ENCODE measurements at regions not wholly inside any gene's neighbourhood (a gene's known extent, or its start where the extent isn't known, plus 50 kb on each side); places are given as distances from the start of the nearest gene placed in this dataset.

DNA sequence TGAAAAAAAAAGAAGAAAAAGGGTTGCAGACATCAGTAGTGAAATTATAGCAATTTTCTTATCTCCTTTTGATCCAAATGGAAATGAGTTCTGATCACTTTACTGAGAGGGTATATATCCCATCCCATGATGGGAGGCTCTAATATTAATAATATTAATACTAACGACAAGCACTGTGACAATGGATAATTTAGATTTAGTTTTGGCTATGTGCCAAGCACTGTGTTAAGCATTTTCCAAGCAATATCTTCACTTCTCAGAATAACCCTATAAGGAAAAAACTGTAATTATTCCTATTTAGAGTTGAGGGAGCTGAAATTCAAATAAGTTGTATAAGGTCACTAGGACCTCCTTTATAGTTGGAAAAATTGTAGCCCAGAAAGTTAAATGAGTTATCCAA lies 58.4 kb upstream of the ASTN2 start:
- POLR2A ChIA-PET (ENCODE audit: low non-redundant PET) = no interaction called here
- TF ChIP-seq, protein P1, sequence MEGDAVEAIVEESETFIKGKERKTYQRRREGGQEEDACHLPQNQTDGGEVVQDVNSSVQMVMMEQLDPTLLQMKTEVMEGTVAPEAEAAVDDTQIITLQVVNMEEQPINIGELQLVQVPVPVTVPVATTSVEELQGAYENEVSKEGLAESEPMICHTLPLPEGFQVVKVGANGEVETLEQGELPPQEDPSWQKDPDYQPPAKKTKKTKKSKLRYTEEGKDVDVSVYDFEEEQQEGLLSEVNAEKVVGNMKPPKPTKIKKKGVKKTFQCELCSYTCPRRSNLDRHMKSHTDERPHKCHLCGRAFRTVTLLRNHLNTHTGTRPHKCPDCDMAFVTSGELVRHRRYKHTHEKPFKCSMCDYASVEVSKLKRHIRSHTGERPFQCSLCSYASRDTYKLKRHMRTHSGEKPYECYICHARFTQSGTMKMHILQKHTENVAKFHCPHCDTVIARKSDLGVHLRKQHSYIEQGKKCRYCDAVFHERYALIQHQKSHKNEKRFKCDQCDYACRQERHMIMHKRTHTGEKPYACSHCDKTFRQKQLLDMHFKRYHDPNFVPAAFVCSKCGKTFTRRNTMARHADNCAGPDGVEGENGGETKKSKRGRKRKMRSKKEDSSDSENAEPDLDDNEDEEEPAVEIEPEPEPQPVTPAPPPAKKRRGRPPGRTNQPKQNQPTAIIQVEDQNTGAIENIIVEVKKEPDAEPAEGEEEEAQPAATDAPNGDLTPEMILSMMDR (conservative IDR thresholded peaks at IDR 0.05; ENCODE audit: low read depth) = no peak
- H3K27ac ChIP-seq = no peak overlapping the region
- CTCF ChIA-PET = no interaction called here
- DNase-seq (ENCODE audit: low spot score) = no peak

DNA sequence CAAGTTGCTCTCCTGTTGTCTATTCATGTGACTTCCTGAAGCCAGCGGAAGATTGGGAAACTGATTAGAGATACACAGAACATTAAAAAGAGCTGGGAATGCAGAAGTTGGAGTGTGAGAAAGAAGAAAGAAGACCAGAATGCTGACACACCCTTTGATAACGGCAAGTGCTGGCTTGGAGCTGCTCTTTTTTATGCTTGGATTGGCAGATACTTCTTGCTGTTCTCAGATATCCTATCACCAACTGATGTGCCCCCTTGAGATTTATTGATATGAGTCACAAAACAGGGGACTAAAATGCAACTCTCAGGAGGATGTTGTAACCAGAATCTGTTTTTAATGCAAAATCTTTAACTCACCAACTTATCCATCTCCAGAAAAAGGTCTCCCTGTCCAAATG lies 56.0 kb upstream of the ASTN2 start:
- H3K27ac ChIP-seq = no peak overlapping the region
- CTCF ChIA-PET = no interaction called here
- no peak for DNase-seq (ENCODE audit: low spot score)
- POLR2A ChIA-PET (ENCODE audit: low non-redundant PET) = no interaction called here
- TF ChIP-seq, protein P1 (conservative IDR thresholded peaks at IDR 0.05; ENCODE audit: low read depth) = no peak

DNA sequence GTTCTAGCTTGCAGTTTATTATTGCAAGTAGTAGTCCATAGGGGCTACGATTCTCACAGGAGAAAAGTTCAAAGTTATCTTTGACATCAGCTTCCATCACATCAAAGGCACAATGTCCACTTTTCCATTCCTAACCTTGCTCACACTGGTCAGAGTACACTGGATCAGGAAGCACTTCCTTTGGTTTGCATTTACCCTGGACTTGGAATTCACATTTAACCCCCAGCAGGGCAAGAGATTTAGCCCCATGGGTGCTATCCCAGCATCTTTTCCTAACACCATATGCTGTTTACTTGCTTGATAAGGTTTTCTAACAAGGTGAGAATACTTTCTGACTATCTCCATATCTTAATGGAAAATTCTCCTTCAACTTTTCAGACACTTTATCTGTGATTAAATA lies 55.6 kb upstream of the ASTN2 start:
- TF ChIP-seq, protein P1 (conservative IDR thresholded peaks at IDR 0.05; ENCODE audit: low read depth) = no peak
- ChIA-PET CTCF (no interaction called here), POLR2A (ENCODE audit: low non-redundant PET) (no interaction called here)
- no peak for DNase-seq (ENCODE audit: low spot score)
- H3K27ac ChIP-seq = no peak overlapping the region

DNA sequence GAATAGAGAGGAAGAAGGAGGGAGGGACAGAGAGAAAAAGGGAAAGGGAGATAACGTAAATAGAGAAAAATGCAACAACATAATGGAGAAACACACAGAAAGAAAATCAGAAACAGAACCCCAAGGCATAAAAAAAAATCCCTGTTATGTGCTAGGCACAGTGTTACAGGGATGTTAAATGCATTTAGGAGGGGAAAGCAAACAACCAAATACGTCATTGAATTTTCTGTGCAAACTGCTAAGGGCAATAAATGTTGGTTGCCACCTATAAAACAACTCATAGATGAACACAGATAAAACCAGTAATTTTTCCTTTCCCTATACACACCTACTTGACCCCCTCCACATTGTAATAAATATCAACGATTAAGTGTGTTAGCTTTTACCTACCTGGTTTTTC lies 51.3 kb upstream of the ASTN2 start:
- POLR2A ChIA-PET (ENCODE audit: low non-redundant PET) = no interaction called here
- DNase-seq (ENCODE audit: low spot score) = no peak
- CTCF ChIA-PET = interaction anchor here (0.6 kb wide), 1 partner anchor 80 kb away, joined by 3 read pairs; no protein-coding TSS in a partner anchor
- TF ChIP-seq, protein P1 (conservative IDR thresholded peaks at IDR 0.05; ENCODE audit: low read depth) = no peak
- no peak overlapping the region for H3K27ac ChIP-seq

DNA sequence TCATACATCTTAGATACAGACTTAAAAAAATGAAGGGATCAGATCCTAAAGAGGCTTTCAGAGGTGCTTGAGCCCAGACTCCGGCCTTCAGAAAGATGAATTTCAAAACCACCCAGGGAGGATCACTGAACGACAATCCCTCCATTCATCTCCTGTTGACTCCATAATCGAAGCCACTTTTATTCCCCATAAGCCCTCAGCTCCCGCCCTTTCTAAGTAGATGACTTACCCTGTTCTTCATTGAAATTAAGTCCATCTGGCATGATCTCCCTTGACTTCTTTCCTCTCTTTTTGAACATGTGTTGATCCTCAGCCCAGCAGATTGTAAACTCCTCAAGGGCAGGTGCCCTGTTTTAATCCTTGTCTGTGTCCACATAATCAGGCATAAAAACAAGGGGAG lies 50.8 kb upstream of the ASTN2 start:
- CTCF ChIA-PET = no interaction called here
- POLR2A ChIA-PET (ENCODE audit: low non-redundant PET) = no interaction called here
- H3K27ac ChIP-seq = no peak overlapping the region
- TF ChIP-seq, protein P1 (conservative IDR thresholded peaks at IDR 0.05; ENCODE audit: low read depth) = no peak
- DNase-seq (ENCODE audit: low spot score) = no peak

DNA sequence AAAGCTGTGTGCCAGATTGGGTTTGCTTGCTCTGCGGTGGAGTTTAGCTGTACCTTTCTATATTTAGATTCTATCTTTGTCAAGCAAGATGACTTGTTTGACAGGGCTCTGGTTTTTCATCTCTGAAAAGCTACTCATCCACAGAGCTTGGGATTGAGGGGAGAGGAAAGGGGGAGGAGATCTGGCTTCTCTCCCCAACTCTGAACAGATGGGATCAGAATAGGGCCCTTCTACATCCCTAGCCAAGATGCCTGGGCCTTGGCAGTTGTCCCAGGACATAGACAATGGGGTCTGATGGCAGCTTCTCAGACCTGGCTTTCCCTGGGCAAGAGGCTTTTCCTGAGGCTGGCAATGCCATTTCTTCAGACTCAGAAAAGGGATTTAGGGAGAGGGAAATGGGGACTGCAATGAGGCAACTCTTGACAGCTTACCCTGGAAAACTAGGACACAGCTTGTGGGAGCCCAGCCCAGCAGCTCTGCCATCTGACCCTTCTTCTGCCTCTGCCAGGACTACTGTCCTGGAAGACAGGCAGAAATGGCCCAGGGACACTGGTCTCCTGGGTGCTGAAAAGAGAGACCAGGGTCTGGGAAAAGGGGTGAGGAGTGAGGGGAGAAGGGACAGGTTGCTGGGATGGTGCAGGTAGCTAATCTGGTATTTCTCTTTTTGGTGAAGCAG lies 50.2 kb upstream of the ASTN2 start:
- CTCF ChIA-PET = no interaction called here
- TF ChIP-seq, protein P1 (conservative IDR thresholded peaks at IDR 0.05; ENCODE audit: low read depth) = no peak
- no peak for DNase-seq (ENCODE audit: low spot score)
- no peak overlapping the region for H3K27ac ChIP-seq
- POLR2A ChIA-PET (ENCODE audit: low non-redundant PET) = no interaction called here
